SK-N-MC (cell line): ENCODE measurements at regions not wholly inside any gene's neighbourhood (a gene's known extent, or its start where the extent isn't known, plus 50 kb on each side); places are given as distances from the start of the nearest gene placed in this dataset.

Experiments used
- EZH2 ChIP-seq: fragments of 200-600 bp; sonication (generic); IDR thresholded peaks from one replicate; pipeline ENCODE4 v1.6.1; 2017; ENCODE audit warnings: antibody characterized with exemption
- FOXP2 ChIP-seq: optimal IDR thresholded peaks from 2 replicates; pipeline ENCODE3; 2011; ENCODE audit warnings: mild to moderate bottlenecking, moderate library complexity; ENCODE audit not compliant: insufficient read depth; ENCODE audit errors: extremely low read length, control extremely low read depth
- POLR2AphosphoS5 ChIP-seq: IDR thresholded peaks from 2 replicates; pipeline ENCODE4 v1.6.1; 2012; ENCODE audit warnings: mild to moderate bottlenecking, low read depth, low read length, borderline replicate concordance

DNA sequence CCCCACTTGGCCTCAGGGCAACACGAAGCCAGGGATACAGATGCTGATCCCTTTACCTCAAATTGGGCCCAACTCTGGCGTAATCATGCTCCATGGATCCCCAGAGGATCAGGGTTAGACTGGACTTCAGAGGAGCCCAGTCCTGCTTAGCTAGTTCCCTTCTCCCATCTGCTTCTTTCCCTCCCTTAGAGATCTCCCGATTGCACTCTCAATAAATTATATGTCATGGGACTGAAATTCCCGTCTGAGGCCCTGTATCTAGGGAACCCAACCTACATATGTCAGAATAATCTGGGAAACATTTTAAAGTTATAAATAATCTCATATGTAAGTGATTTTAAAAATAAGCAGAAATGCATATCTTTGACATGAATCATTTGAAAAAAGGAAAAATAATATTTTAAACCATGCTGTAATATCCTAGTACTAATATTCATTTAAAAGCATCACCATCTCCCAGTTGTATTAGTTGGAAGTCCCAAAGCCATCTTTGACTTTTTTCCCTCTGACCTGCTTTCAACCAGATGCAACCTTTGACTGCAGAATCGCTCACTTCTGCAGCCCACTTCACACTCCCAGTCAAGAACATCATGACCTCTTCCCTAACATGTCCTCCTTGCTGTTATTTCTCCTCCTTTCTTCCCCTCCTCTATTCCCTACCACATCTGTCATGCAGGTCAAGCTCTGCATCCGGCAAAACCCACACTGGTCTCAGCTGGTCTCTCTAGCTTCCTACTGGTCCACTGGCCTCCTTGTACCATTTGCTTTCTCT lies 393.6 kb downstream of the BTBD3 start:
- TF ChIP-seq EZH2 (no peak), POLR2AphosphoS5 (no peak), FOXP2 (no peak)
